GM23338 (cell line): ENCODE measurements at regions not wholly inside any gene's neighbourhood (a gene's known extent, or its start where the extent isn't known, plus 50 kb on each side); places are given as distances from the start of the nearest gene placed in this dataset.
A peak's percentile ranks its signal among the peaks of the same experiment; 100 is the strongest.

ENCODE experiments used
- ATAC-seq: fragments of 200-7000 bp; cut with Tn5 transposase; 3 replicates; pipeline ENCODE4 v1.9.1; 2020
- DNase-seq: peaks from one replicate; pipeline ENCODE4 v3.0.0-alpha.2; 2015; ENCODE audit warnings: low spot score
- H2AFZ ChIP-seq: fragments of 200-600 bp; sonication (generic); 2 replicates; pipeline ENCODE4 v1.8.0; 2016; ENCODE audit warnings: antibody characterized with exemption, mild to moderate bottlenecking, moderate library complexity
- H3F3A ChIP-seq: fragments of 200-600 bp; sonication (generic); replicated peaks from 2 replicates; pipeline ENCODE4 v1.8.0; 2017; ENCODE audit warnings: antibody characterized with exemption, mixed run types, low read depth
- H3K27ac ChIP-seq: fragments of 200-600 bp; sonication (generic); 2 replicates; pipeline ENCODE4 v1.6.1; 2016; ENCODE audit warnings: low read depth
- H3K27me3 ChIP-seq: fragments of 200-600 bp; sonication (generic); 2 replicates; pipeline ENCODE4 v1.8.0; 2016; ENCODE audit warnings: mild to moderate bottlenecking, mixed run types, moderate library complexity; ENCODE audit not compliant: insufficient read depth
- H3K36me3 ChIP-seq: fragments of 200-600 bp; sonication (generic); 2 replicates; pipeline ENCODE4 v1.8.0; 2016; ENCODE audit warnings: mild to moderate bottlenecking; ENCODE audit not compliant: insufficient read depth
- H3K4me1 ChIP-seq: fragments of 200-600 bp; sonication (generic); 2 replicates; pipeline ENCODE4 v1.8.0; 2016; ENCODE audit warnings: mild to moderate bottlenecking, moderate library complexity; ENCODE audit not compliant: insufficient read depth
- H3K4me2 ChIP-seq: fragments of 200-600 bp; sonication (generic); 2 replicates; pipeline ENCODE4 v1.7.1; 2017; ENCODE audit warnings: mixed run types
- H3K4me3 ChIP-seq: fragments of 200-600 bp; sonication (generic); 2 replicates; pipeline ENCODE4 v1.6.1; 2016; ENCODE audit warnings: mixed run types
- H3K79me2 ChIP-seq: fragments of 200-600 bp; sonication (generic); replicated peaks from 2 replicates; pipeline ENCODE4 v1.8.0; 2017; ENCODE audit warnings: mild to moderate bottlenecking; ENCODE audit not compliant: insufficient read depth
- H3K9me2 ChIP-seq: fragments of 200-600 bp; sonication (generic); 2 replicates; pipeline ENCODE4 v1.8.0; 2017; ENCODE audit not compliant: insufficient read depth
- H4K20me1 ChIP-seq: fragments of 200-600 bp; sonication (generic); replicated peaks from 2 replicates; pipeline ENCODE4 v1.8.0; 2017; ENCODE audit warnings: mild to moderate bottlenecking; ENCODE audit not compliant: insufficient read depth
- H3K27ac Mint-ChIP-seq: 2 replicates; pipeline ENCODE4 v1.8.0; 2020; ENCODE audit warnings: inconsistent platforms, mild to moderate bottlenecking, moderate library complexity, mixed read lengths
- H3K27me3 Mint-ChIP-seq: 3 replicates; pipeline ENCODE4 v1.8.0; 2022; ENCODE audit warnings: low read depth, mild to moderate bottlenecking, moderate library complexity, mixed read lengths, inconsistent platforms; ENCODE audit not compliant: insufficient read depth, poor library complexity
- H3K36me3 Mint-ChIP-seq: 3 replicates; pipeline ENCODE4 v1.8.0; 2021; ENCODE audit warnings: low read depth, mild to moderate bottlenecking, inconsistent platforms, moderate library complexity, mixed read lengths
- H3K4me1 Mint-ChIP-seq: 3 replicates; pipeline ENCODE4 v1.8.0; 2020; ENCODE audit warnings: mild to moderate bottlenecking, inconsistent platforms, mixed read lengths
- H3K4me3 Mint-ChIP-seq: 3 replicates; pipeline ENCODE4 v1.8.0; 2021; ENCODE audit warnings: moderate library complexity, mild to moderate bottlenecking, inconsistent platforms, mixed read lengths
- H3K9me3 Mint-ChIP-seq: 3 replicates; pipeline ENCODE4 v1.8.0; 2020; ENCODE audit warnings: moderate library complexity, mild to moderate bottlenecking, inconsistent platforms, mixed read lengths
- CREB1 ChIP-seq: fragments of 250-450 bp; sonication (Bioruptor Pico); IDR thresholded peaks from 2 replicates; pipeline ENCODE4 v1.5.0; 2020; ENCODE audit warnings: low read depth, mild to moderate bottlenecking, moderate library complexity
- CTCF ChIP-seq, 2 experiments: fragments of 200-600 bp in 1 of 2; sonication (generic) in 1 of 2; conservative IDR thresholded peaks; 2 replicates each; pipeline versions ENCODE4 v1.5.1 to v1.6.1; 2016 to 2017; ENCODE audit warnings: antibody characterized with exemption in 2 of 2, low read depth in 2 of 2, mild to moderate bottlenecking in 2 of 2, moderate library complexity in 1 of 2
- ETS1 ChIP-seq: IDR thresholded peaks from 2 replicates; pipeline ENCODE4 v1.6.1; 2016; ENCODE audit warnings: antibody characterized with exemption
- EZH2phosphoT487 ChIP-seq: fragments of 200-600 bp; sonication (generic); IDR thresholded peaks from one replicate; pipeline ENCODE4 v1.8.1; 2018; ENCODE audit warnings: antibody characterized with exemption; ENCODE audit not compliant: unreplicated experiment
- JUNB ChIP-seq: IDR thresholded peaks from one replicate; pipeline ENCODE4 v1.6.1; 2016; ENCODE audit warnings: antibody characterized with exemption; ENCODE audit not compliant: unreplicated experiment
- POLR2AphosphoS5 ChIP-seq: IDR thresholded peaks from 2 replicates; pipeline ENCODE4 v1.6.1; 2016; ENCODE audit warnings: antibody characterized with exemption, low read depth
- ZNF331 ChIP-seq: fragments of 250-450 bp; sonication (Bioruptor Pico); IDR thresholded peaks from 2 replicates; pipeline ENCODE4 v1.5.0; 2020; ENCODE audit warnings: low read depth, mild to moderate bottlenecking, moderate library complexity
- ZNF462 ChIP-seq: fragments of 250-450 bp; sonication (Bioruptor Pico); IDR thresholded peaks from 2 replicates; pipeline ENCODE4 v1.5.0; 2020; ENCODE audit warnings: mild to moderate bottlenecking, moderate library complexity

GRCh38 chr6:44653761-44654218 is 266.3 kb downstream of the CDC5L start (continued):
- TF ChIP-seq ETS1 (no peak), EZH2phosphoT487 (no peak)

- Histone ChIP-seq H3K4me3 (no peak overlapping the region), H3F3A (no peaks in the 10 kb centered on the region), H3K27me3 (no peaks in the 10 kb centered on the region), H3K79me2 (no peaks in the 10 kb centered on the region), H3K9me2 (no peaks in the 10 kb centered on the region), H3K36me3 (no peaks in the 10 kb centered on the region), H3K4me2 (no peak overlapping the region), H2AFZ (peak overlapping the region; percentile 56), H4K20me1 (no peaks in the 10 kb centered on the region), H3K27ac (no peak overlapping the region), H3K4me1 (no peaks in the 10 kb centered on the region)
- H3K36me3 Mint-ChIP-seq = no peaks in the 10 kb centered on the region; the same call in 2 of the 3 replicates
- H3K4me1 Mint-ChIP-seq = peaks cover 15% of the 10 kb centered on the region
- no peaks in the 10 kb centered on the region for H3K9me3 Mint-ChIP-seq
- peak overlapping the region; percentile 79 for H3K27ac Mint-ChIP-seq
- DNase-seq (peak; percentile 89), ATAC-seq (peak; percentile 84)
- TF ChIP-seq JUNB (no peak), ZNF462 (CRISPR knock-in tag) (peak; percentile 72), POLR2AphosphoS5 (no peak), CTCF (conservative IDR thresholded peaks at IDR 0.05; ENCODE audit: low read depth in 2 of 2) (peak; percentile 93), CREB1 (CRISPR knock-in tag) (peak; percentile 2; the same call in 1 of the 2 replicates), ZNF331 (CRISPR knock-in tag) (0 out of 2 replicates have a peak, but pooled peaks have one; percentile 22)
- no peak overlapping the region for H3K4me3 Mint-ChIP-seq
- H3K27me3 Mint-ChIP-seq = peaks cover 8% of the 10 kb centered on the region
Measured at GRCh38 chr6:44655412-44656342, 268.2 kb downstream of the CDC5L start.
